ENCODE measurements at regions not wholly inside any gene's neighbourhood (a gene's known extent, or its start where the extent isn't known, plus 50 kb on each side); places are given as distances from the start of the nearest gene placed in this dataset.
A peak's percentile ranks its signal among the peaks of the same experiment; 100 is the strongest.

DNA sequence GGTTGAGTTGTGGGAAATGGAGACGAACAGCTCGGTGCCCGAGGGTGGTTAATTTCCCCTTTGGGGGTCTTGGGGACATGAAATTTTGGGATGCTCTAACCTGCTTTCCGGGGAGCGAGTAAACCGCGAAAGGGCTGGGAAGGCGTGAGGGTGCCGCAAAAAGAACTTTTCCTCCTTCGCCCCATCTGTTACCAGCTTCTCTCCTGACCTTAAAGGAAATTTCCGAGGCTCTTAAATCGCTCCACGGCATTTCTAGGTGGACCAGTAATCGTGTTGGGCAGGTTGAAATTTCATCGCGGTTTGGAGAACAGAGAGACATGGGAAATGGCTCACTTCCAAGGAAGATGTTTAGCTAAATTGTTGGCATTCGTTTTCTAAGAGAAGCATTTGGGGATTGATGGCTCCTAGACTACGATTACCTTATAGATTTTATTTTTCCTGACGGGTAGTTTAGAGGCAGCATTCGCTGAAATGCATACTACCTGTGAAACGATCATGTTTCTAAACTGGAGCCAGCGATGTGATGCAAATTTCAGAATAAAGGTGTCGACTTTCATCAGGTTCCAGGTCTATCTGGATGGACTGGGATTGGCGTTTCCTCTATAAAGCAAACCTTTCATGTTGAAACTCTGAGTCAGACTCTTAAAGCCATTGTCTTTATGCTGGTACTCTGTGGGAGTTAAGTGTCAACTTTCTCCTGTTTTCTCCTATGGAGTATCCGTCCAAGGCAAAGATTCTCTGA is 414.5 kb downstream of the PCNX1 start:
- Histone ChIP-seq H3K9me1 (ENCODE audit: control insufficient read depth, insufficient read depth, low read length) (no peaks in the 10 kb centered on the region), H3K9me3 (replicated peaks; ENCODE audit: control insufficient read depth, insufficient read depth, low read depth, low read length) (no peaks in the 10 kb centered on the region), H3K4me2 (ENCODE audit: insufficient read depth, low read length) (peak overlapping the region; percentile 70), H3K27ac (ENCODE audit: extremely low read depth, low read depth, low read length) (peak overlapping the region; percentile 85; the same call in 1 of the 3 replicates), H2AFZ (ENCODE audit: low read depth, low read length) (peak overlapping the region; percentile 67), H4K20me1 (replicated peaks; ENCODE audit: control insufficient read depth, insufficient read depth, low read length) (no peaks in the 10 kb centered on the region; the same call in 1 of the 2 replicates), H3K9ac (ENCODE audit: insufficient read depth in 1 of 2, low read depth in 2 of 2, low read length in 2 of 2) (peak overlapping the region; percentile 68 to 95), H3K4me1 (replicated peaks in 1 of 2; ENCODE audit: control insufficient read depth in 2 of 2, insufficient read depth in 2 of 2, low read length in 2 of 2) (peaks cover 6 to 13% of the 10 kb centered on the region in 2 experiments), H3K27me3 (ENCODE audit: control insufficient read depth in 2 of 2, insufficient read depth in 2 of 2, low read length in 2 of 2) (no peaks in the 10 kb centered on the region), H3K36me3 (ENCODE audit: control insufficient read depth, insufficient read depth, low read length) (no peaks in the 10 kb centered on the region), H3K4me3 (peak overlapping the region; percentile 81), H3K79me2 (ENCODE audit: control insufficient read depth, insufficient read depth, low read length) (peaks cover 18% of the 10 kb centered on the region; the same call in 2 of the 3 replicates)
- DNase-seq (ENCODE audit: extremely low read depth in 1 of 4, low spot score in 3 of 4) (peak in 1 of 4 experiments; percentile 30), ATAC-seq (no peak), FAIRE-seq (peak; percentile 56)
- CTCF ChIA-PET (ENCODE audit: low intra/inter-chr PET ratio): no interaction called here
- no TSS peak for BruUV-seq (replicated peaks)
- POLR2A ChIA-PET: interaction anchor here (0.7 to 1.0 kb wide), 5 partner anchors 40 to 1705 kb away, joined by 3 read pairs; partner anchors contain the start of gene ZFYVE1
- TF ChIP-seq NFIC (IDR thresholded peaks at IDR 0.05): 0 out of 2 replicates have a peak, but pooled peaks have one; percentile 7
- TF ChIP-seq STAT5B (CRISPR knock-in tag; IDR thresholded peaks at IDR 0.05): no peak
- TF ChIP-seq ZSCAN32 (CRISPR knock-in tag; IDR thresholded peaks at IDR 0.05): no peak
- TF ChIP-seq NRF1 (conservative IDR thresholded peaks at IDR 0.05 in 1 of 2, IDR thresholded peaks at IDR 0.05 in 1 of 2): peak in 1 of 2 experiments; percentile 24; a peak in 1 of 4 replicates
- TF ChIP-seq ZNF764 (CRISPR knock-in tag; IDR thresholded peaks at IDR 0.05; ENCODE audit: low read depth): no peak
- no peak for TF ChIP-seq SMAD2 (IDR thresholded peaks at IDR 0.05; ENCODE audit: low read depth, low read length)
- intact Hi-C loops (cut with micrococcal nuclease) (loop anchor here (2.0 to 10.0 kb wide), 5 partner anchors 41 to 431 kb away; no protein-coding TSS in a partner anchor), in situ Hi-C loops (cut with MboI) (no loop called here)
- 2% methylated on average over 22 of the region's 25 CpGs for WGBS (ENCODE audit: insufficient coverage, low coverage, missing lambda C conversion rate)

Data from K562 (cell line).